OCI-LY7 (cell line): ENCODE measurements at regions not wholly inside any gene's neighbourhood (a gene's known extent, or its start where the extent isn't known, plus 50 kb on each side); places are given as distances from the start of the nearest gene placed in this dataset.

Source experiments
- BruUV-seq: library from RNA; stranded (reverse); fragments of 400-500 nt; replicated peaks from 2 replicates; lab custom pipeline; 2021; lab: Mats Ljungman, UMichigan
- CTCF ChIA-PET: fragments of 300-600 bp; sonication (Branson Sonifier 250); formaldehyde crosslinking; loops from one replicate; lab custom pipeline; 2022; ENCODE audit warnings: antibody characterized with exemption; ENCODE audit not compliant: unreplicated experiment; lab: Charles Lee
- POLR2A ChIA-PET: fragments of 300-600 bp; sonication (Branson Sonifier 250); formaldehyde crosslinking; loops from one replicate; lab custom pipeline; 2022; ENCODE audit warnings: antibody characterized with exemption; lab: Charles Lee
- DNase-seq: peaks from one replicate; pipeline ENCODE4 v3.0.0-alpha.2; 2015; ENCODE audit warnings: low spot score
- H2AFZ ChIP-seq: fragments of 200-600 bp; sonication (generic), shearing (Covaris generic); 2 replicates; pipeline ENCODE4 v1.6.1; 2014; ENCODE audit warnings: mild to moderate bottlenecking, antibody characterized with exemption, low read length, moderate library complexity
- H3K27ac ChIP-seq: fragments of 200-600 bp; sonication (generic); 2 replicates; pipeline ENCODE4 v1.5.1; 2014; ENCODE audit warnings: mixed run types, low read depth, mild to moderate bottlenecking, moderate library complexity, low read length, inconsistent platforms; ENCODE audit not compliant: poor library complexity, severe bottlenecking
- H3K36me3 ChIP-seq: fragments of 200-600 bp; sonication (generic); 2 replicates; pipeline ENCODE4 v1.6.1; 2014; ENCODE audit warnings: mild to moderate bottlenecking, antibody characterized with exemption, low read length, moderate library complexity, mixed read lengths; ENCODE audit not compliant: insufficient read depth
- H3K4me1 ChIP-seq: fragments of 200-600 bp; sonication (generic); 2 replicates; pipeline ENCODE4 v1.5.1; 2014; ENCODE audit warnings: mild to moderate bottlenecking, low read length; ENCODE audit not compliant: insufficient read depth, poor library complexity, severe bottlenecking
- H3K4me2 ChIP-seq: fragments of 200-600 bp; sonication (generic); 2 replicates; pipeline ENCODE4 v1.6.1; 2014; ENCODE audit warnings: mild to moderate bottlenecking, low read length
- H3K4me3 ChIP-seq: fragments of 200-600 bp; sonication (generic); 2 replicates; pipeline ENCODE4 v1.5.1; 2014; ENCODE audit warnings: mild to moderate bottlenecking, low read depth, low read length; ENCODE audit not compliant: poor library complexity, severe bottlenecking
- H3K79me2 ChIP-seq: fragments of 200-600 bp; sonication (generic); 2 replicates; pipeline ENCODE4 v1.6.1; 2016; ENCODE audit warnings: low read depth, mild to moderate bottlenecking, low read length, moderate library complexity, mixed read lengths; ENCODE audit not compliant: insufficient read depth
- H3K9me2 ChIP-seq: fragments of 200-600 bp; sonication (generic); 2 replicates; pipeline ENCODE4 v1.6.1; 2016; ENCODE audit warnings: mild to moderate bottlenecking, low read length, mixed read lengths; ENCODE audit not compliant: insufficient read depth
- H3K9me3 ChIP-seq: fragments of 200-600 bp; sonication (generic); 2 replicates; pipeline ENCODE4 v1.6.1; 2014; ENCODE audit warnings: mild to moderate bottlenecking, mixed run types, low read length, mixed read lengths
- H4K20me1 ChIP-seq: fragments of 200-600 bp; sonication (generic); 2 replicates; pipeline ENCODE4 v1.6.1; 2014; ENCODE audit warnings: mild to moderate bottlenecking, antibody characterized with exemption, low read length, moderate library complexity, mixed read lengths; ENCODE audit not compliant: insufficient read depth
- EZH2phosphoT487 ChIP-seq: fragments of 200-600 bp; sonication (generic); IDR thresholded peaks from 2 replicates; pipeline ENCODE4 v1.6.1; 2018; ENCODE audit warnings: low read depth, borderline replicate concordance, mild to moderate bottlenecking, mixed run types, antibody characterized with exemption, low read length, moderate library complexity, mixed read lengths
- intact Hi-C: fragments of 100-400 bp; cut with micrococcal nuclease; formaldehyde crosslinking; loops from one replicate; pipeline ENCODE4 v1.10.0; 2022; ENCODE audit not compliant: unreplicated experiment
- TF ChIP-seq, protein P1 (sequence below): fragments of 200-600 bp; sonication (generic); conservative IDR thresholded peaks from 2 replicates; pipeline ENCODE4 v1.5.1; 2014; ENCODE audit warnings: mild to moderate bottlenecking, antibody characterized with exemption, low read length, moderate library complexity, mixed read lengths

DNA sequence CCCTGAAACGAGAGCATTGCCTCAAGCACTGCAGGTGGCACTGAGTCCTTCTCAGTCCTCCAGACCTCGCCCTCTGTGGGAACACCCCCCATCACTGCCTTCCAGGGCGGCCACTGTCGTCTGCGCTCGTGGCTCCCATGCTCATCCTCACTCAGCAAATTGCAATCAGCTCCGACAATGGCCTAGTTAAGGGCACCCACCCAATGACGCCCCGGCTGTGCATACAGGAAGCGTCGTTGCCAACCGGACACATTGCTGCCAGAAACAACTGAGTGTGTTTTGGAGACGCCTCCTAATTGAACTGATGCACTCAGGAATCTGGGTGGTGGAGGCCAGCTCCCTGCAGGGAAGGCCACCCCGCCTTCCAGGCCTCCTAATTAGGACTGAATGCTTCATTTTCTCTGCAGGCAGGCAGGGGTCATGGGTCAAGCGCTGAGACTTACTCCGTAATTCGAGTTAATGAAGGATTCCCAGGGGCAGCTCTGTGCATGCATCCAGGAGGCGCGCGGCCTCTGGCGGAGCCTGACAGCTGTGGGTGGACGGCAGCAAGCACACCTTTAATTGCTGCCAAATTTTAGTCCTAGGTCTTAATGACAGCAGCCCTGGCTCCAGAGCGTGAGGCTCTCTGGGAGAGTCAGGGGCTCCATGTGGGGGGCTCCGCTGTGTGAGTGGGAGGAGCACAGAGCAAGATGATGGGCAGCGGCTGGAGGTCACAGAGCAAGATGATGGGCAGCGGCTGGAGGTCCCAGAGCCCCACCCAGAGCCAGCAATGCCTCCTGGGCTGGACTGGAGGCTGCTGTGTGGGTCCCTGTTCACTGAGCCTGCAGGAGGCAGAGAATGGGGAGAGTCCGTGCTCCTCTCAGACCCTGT, 199.0 kb downstream of the BRD1 start:
- no TSS peak for BruUV-seq

DNA sequence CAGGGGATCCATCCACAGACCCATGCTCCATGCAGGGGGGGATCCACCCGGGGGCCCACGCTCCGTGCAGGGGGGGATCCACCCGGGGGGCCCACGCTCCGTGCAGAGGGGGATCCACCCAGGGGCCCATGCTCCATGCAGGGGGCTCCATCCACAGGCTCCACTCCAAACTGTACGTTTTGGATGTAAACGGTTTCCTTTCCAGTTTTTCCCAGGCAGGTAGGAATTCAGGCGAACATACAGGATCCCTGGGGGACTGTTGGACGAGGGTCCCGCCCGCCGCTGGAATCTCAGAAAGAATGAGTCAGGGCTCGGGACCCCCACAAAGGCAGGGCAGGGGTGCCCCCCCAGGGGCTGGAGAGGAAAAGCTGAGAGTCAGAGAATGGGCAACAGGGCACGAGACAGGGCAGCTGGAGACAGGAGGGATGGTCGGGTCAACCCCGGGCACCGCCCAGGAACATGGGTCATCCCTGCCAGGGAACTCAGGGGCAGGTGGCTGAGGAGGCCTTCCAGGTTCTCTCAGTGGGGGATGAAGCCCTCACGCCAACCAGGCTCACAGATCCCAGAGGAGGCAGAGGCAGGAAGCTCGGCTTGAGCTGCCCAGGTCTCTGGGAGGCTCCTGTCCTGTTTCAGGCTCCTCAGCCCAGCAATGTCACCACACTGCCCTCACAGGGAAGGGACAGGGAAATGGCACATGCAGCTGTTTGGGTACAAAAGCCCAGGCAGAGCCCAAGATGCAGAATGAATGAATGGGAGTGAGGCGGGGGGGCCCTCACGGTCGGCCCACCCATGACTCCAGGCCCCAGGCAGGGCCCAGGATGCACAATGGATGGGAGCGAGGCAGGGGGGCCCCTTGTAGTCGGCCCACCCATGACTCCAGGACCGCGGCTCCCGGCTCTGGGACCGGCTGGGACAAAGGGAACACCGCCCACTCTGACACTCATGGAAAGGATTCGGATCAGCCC, 200.2 kb downstream of the BRD1 start:
- Histone ChIP-seq H3K9me2 (no peaks in the 10 kb centered on the region), H2AFZ (no peak overlapping the region), H3K4me2 (no peak overlapping the region), H3K4me1 (no peaks in the 10 kb centered on the region), H3K79me2 (no peaks in the 10 kb centered on the region), H3K4me3 (no peak overlapping the region), H3K27ac (no peak overlapping the region), H3K9me3 (no peaks in the 10 kb centered on the region), H4K20me1 (no peaks in the 10 kb centered on the region), H3K36me3 (no peaks in the 10 kb centered on the region)
- BruUV-seq, result no TSS peak
- no peak for TF ChIP-seq EZH2phosphoT487
- ChIA-PET CTCF (no interaction called here), POLR2A (no interaction called here)
- DNase-seq, result no peak
- intact Hi-C loops, result no loop called here

More for the DNA sequence above, 199.0 kb downstream of the BRD1 start:
- Histone ChIP-seq H3K27ac (no peak overlapping the region), H3K4me3 (no peak overlapping the region), H3K9me3 (no peaks in the 10 kb centered on the region), H3K9me2 (no peaks in the 10 kb centered on the region), H2AFZ (no peak overlapping the region), H3K4me1 (no peaks in the 10 kb centered on the region), H3K79me2 (no peaks in the 10 kb centered on the region), H3K36me3 (no peaks in the 10 kb centered on the region), H3K4me2 (no peak overlapping the region), H4K20me1 (no peaks in the 10 kb centered on the region)
- DNase-seq, result no peak
- TF ChIP-seq EZH2phosphoT487, result no peak
- TF ChIP-seq, protein P1, sequence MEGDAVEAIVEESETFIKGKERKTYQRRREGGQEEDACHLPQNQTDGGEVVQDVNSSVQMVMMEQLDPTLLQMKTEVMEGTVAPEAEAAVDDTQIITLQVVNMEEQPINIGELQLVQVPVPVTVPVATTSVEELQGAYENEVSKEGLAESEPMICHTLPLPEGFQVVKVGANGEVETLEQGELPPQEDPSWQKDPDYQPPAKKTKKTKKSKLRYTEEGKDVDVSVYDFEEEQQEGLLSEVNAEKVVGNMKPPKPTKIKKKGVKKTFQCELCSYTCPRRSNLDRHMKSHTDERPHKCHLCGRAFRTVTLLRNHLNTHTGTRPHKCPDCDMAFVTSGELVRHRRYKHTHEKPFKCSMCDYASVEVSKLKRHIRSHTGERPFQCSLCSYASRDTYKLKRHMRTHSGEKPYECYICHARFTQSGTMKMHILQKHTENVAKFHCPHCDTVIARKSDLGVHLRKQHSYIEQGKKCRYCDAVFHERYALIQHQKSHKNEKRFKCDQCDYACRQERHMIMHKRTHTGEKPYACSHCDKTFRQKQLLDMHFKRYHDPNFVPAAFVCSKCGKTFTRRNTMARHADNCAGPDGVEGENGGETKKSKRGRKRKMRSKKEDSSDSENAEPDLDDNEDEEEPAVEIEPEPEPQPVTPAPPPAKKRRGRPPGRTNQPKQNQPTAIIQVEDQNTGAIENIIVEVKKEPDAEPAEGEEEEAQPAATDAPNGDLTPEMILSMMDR, result no peak
- ChIA-PET POLR2A (no interaction called here), CTCF (no interaction called here)
- intact Hi-C loops, result no loop called here

DNA sequence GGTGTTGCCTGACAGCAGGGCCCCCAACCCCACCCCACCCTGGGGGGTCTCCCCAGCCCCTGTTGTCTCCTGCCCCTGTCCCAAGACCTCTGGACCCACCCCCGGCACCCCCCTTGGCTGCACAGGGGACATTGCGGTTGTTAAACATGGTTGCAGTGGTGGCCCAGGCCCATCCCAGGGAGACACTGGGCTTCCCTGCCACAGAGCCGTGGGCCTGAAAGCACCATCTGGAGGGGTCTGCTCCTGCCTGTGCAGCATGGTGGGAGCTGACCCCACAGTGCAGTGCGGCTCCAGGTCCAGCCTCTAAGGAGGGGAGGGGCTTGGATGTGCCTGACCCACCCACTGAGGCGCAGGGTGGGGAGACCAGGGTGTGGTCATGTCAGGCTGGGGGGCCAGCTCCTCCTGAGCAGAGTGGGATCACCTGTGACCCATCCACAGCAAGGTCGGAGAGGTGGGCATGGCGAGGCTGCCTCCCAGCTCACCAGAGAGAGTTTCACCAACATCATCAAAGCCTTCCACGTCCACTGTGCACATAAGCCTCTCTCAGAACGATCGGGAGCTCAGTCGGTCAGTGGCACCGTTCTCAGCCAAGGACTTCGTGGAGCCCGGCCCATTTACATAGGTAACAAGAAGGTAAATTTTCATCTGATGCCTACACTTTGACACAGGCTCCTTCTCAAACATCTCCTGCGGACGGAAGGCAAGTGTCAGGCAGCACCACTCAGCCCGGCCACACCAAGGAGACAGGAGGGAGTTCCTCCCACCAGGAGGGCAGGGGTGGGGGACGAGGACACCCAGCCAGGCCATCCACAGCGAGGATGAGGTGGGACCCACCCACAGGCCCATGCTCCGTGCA, 201.1 kb downstream of the BRD1 start:
- Histone ChIP-seq H3K27ac (no peak overlapping the region), H3K9me2 (no peaks in the 10 kb centered on the region), H3K4me1 (no peaks in the 10 kb centered on the region), H3K4me2 (no peak overlapping the region), H3K36me3 (no peaks in the 10 kb centered on the region), H3K9me3 (no peaks in the 10 kb centered on the region), H2AFZ (no peak overlapping the region), H3K4me3 (no peak overlapping the region), H3K79me2 (no peaks in the 10 kb centered on the region), H4K20me1 (no peaks in the 10 kb centered on the region)
- DNase-seq, result no peak
- POLR2A ChIA-PET, result no interaction called here
- CTCF ChIA-PET, result no interaction called here
- BruUV-seq, result no TSS peak
- TF ChIP-seq, protein P1, result no peak
- TF ChIP-seq EZH2phosphoT487, result no peak
- intact Hi-C loops, result no loop called here
